ENCODE measurements at regions not wholly inside any gene's neighbourhood (a gene's known extent, or its start where the extent isn't known, plus 50 kb on each side); places are given as distances from the start of the nearest gene placed in this dataset.

DNA sequence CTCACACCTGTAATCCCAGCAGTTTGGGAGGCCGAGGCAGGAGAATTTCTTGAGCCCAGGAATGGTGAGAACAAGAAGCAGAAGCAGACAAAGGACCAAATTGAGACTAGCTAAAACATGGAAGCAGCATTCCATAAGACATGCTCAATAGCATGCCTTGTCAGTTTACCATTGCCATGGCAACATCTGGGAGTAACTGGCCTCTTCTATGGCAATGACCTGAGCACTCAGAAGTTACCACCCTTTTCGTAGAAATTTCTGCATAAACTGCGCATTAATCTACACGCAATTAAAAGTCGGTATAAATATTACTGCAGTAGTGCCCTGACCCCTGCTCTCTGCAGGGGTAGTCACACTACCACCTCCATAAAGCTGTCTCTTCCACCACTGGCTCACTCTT, 390.2 kb upstream of the USP9Y start:
- no peak for TF ChIP-seq POLR2AphosphoS5 (IDR thresholded peaks at IDR 0.05)
- TF ChIP-seq, protein P1, sequence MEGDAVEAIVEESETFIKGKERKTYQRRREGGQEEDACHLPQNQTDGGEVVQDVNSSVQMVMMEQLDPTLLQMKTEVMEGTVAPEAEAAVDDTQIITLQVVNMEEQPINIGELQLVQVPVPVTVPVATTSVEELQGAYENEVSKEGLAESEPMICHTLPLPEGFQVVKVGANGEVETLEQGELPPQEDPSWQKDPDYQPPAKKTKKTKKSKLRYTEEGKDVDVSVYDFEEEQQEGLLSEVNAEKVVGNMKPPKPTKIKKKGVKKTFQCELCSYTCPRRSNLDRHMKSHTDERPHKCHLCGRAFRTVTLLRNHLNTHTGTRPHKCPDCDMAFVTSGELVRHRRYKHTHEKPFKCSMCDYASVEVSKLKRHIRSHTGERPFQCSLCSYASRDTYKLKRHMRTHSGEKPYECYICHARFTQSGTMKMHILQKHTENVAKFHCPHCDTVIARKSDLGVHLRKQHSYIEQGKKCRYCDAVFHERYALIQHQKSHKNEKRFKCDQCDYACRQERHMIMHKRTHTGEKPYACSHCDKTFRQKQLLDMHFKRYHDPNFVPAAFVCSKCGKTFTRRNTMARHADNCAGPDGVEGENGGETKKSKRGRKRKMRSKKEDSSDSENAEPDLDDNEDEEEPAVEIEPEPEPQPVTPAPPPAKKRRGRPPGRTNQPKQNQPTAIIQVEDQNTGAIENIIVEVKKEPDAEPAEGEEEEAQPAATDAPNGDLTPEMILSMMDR (IDR thresholded peaks at IDR 0.05) = no peak
- no peak for TF ChIP-seq EP300 (IDR thresholded peaks at IDR 0.05)
- no peak for TF ChIP-seq POLR2A (IDR thresholded peaks at IDR 0.05; ENCODE audit: low read depth)
